HG02763 (cell line): ENCODE measurements at regions not wholly inside any gene's neighbourhood (a gene's known extent, or its start where the extent isn't known, plus 50 kb on each side); places are given as distances from the start of the nearest gene placed in this dataset.

Source experiments
- ATAC-seq: cut with Tn5 transposase; IDR thresholded peaks from one replicate; pipeline ENCODE4 v1.9.1; 2021; ENCODE audit warnings: mild to moderate bottlenecking, moderate library complexity; ENCODE audit not compliant: unreplicated experiment

DNA sequence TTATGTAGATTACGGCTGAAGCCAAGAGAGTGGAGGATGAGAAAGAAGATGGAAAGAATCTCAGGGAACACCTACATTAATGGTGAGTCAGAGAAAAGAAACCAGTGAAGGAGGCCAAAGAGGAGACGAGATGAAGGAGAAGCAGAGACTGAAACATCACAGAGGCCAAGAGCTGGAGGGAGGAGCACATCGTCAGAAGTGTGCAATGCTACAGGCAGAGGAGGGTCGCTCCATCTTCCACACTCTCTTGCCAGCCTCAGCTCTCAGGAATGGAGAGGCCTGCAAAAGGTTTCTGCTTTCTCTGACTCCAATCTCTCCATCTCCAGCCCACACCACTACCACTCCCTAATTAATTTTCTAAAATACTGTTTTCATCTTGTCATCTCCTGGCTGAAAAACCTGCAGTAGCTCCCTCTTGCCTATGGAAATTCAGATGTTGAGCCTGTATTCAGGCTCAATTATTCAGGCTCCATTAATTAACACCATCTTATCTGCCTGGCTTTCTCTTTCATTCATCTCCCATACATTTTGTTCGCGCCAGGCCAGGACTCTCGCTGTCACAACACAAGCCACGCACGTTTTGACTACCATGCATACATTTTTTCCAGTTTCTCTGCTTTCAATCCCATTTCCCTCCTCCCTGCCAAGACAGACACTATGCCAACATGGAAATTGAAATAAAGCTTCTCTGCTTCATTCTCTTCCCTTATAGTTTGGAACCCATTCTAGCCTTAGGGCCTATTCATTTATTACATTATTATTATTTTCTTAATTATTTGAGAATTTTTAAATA is 165.8 kb downstream of the INHBA start:
- ATAC-seq, result no peak

- no peak for ATAC-seq
Measured at GRCh38 chr7:41536122-41536872, 166.6 kb downstream of the INHBA start.

- no peak for ATAC-seq
Measured at GRCh38 chr7:41529831-41530230, 173.1 kb downstream of the INHBA start.

DNA sequence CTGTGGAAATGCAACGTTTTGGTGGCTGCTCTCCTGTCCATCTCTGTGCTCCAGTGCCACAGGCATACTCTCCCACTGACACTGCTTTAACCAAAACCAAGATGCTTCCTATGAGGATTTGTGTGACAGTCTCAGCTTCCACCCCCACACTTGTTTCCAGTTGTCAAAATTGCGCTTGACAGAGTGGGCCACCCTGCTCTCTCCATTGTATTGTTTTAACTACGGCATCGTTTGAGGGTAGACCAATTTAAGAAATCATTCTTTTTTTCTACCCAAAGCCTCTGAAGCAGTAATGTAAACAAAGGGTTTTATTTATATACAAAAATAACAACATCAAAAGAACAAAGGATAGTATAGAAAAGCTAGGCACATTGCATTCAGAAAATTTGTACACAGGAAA is 178.0 kb downstream of the INHBA start:
- ATAC-seq, result no peak

- ATAC-seq, result no peak
Measured at GRCh38 chr7:41520445-41520844, 182.4 kb downstream of the INHBA start.

DNA sequence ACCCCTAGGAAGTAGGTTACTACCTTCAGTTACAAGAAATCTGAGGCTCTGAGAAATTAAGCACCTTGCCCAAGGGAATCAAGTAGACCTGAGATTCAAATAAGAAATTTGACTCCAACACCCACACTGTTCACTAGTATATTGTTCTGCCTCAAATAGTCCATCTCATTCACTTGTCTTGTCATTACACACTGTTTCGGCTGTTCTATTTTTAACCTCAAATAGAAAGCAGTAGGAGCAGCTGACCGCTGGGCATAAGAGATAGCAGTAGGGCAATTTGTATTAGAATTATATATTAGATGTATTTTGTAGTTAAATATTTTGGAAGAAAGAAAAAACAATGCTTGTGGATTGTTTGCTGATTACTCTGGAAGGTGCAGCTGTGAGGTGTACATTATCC is 185.1 kb downstream of the INHBA start:
- ATAC-seq, result no peak

DNA sequence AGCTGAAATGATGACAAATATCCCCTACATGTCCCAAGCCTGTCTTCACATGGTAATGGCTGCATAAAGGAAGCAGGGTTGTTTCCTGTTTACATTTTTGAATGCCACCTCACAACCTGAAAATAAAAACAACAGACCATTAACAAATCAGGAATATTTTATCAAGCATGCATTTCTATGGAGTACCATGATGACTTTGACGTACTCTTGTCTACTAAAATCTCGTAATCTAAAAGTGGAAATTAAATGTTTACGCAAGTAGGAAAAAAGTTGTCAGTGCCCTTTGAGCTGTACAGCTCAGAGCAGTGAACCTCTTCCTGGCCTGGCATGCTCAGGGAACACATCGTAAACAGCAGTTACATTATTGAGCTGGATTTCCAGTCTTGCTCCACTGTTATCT is 194.1 kb downstream of the INHBA start:
- no peak for ATAC-seq

DNA sequence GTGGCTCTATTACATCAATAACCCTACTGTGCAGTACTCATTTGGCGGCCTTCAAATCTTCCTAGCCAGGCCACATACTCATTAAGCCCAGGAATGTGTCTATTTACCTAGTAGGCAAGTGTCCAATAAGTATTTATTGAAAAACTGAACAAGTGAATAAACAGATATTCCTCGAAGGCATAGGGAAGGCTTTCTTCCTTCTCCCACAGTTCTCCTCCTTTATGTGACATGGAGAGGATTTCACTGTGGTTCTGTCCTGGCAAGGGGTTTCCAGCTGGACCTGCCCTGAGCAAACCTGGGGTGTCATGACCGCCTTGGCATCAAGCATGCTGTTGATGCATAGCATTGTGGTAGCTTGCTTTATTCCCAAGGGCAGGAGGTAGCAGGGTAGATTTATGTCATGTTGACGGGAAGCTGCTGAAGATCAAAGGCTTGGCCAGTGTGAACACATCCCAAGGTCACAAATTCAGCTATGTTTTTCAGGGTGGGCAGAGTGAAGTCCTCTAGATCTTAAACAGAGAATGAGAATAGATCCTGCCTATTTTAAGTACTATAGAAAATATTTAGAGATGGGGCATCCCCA is 195.1 kb downstream of the INHBA start:
- no peak for ATAC-seq

- ATAC-seq, result no peak
Measured at GRCh38 chr7:41504214-41504980, 198.5 kb downstream of the INHBA start.

DNA sequence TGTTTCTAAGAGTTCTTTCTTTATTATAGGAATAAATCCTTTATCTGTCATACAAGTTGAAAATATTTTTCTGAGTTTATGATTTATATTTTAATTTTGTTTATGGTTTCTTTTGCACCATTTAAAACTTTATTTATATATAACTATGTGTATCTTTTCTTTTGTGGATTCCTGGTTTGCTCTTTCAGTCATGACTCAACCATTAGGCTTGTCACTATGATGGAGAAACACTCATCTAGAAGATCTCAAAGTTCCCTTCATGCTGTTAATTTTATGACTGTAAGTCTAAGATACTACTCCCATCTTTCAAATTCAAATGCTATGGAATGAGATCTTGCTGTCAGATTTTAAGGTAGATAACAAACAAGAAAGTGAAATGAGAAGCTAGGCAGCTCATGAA is 199.5 kb downstream of the INHBA start:
- no peak for ATAC-seq

DNA sequence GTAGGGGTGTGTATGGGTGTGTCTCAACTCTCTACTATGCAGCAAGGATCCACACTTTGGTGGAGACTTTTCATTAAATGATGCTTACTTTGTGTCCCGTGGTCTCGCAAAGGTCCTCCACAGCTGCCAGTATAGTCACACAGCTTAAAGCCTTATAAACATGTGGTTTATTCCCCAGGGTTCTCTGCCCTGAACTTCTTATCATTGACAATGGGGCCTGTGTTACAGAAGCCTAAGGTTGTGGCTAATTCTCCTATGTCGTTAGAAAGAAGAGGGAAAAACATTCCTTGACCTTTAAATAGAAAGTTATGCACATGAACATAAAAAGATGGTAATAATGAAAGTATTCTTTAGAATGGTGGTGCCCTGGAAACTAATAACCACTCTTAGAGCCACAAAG is 201.4 kb downstream of the INHBA start:
- no peak for ATAC-seq

DNA sequence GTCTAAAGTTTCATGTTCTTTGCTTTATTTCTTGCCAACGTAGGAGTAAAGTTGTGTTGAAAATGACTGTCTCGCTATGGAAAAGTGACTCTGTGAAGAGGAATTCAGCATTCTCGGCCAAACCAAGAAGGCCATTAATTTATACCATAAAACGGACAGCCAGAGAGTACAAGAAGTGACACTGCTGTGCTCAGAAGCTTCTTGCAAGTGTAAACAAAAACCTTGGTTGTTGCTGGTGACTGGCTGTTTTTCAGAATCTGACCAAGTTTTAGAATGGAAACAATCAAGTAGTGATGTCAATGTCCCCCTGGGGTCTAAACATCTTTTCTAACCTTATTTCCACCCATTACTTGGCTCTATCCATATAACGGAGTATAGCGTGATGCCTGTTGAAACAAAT is 201.9 kb downstream of the INHBA start:
- no peak for ATAC-seq

- no peak for ATAC-seq
Measured at GRCh38 chr7:41492603-41493002, 210.3 kb downstream of the INHBA start.

GRCh38 chr7:41491883-41492471 is 210.9 kb downstream of the INHBA start:
- no peak for ATAC-seq

GRCh38 chr7:41491308-41491707 is 211.6 kb downstream of the INHBA start:
- no peak for ATAC-seq

- no peak for ATAC-seq
Measured at GRCh38 chr7:41489885-41490284, 213.0 kb downstream of the INHBA start.

GRCh38 chr7:41487229-41487940 is 215.5 kb downstream of the INHBA start:
- ATAC-seq, result no peak

GRCh38 chr7:41481353-41481752 is 221.5 kb downstream of the INHBA start:
- ATAC-seq, result no peak

DNA sequence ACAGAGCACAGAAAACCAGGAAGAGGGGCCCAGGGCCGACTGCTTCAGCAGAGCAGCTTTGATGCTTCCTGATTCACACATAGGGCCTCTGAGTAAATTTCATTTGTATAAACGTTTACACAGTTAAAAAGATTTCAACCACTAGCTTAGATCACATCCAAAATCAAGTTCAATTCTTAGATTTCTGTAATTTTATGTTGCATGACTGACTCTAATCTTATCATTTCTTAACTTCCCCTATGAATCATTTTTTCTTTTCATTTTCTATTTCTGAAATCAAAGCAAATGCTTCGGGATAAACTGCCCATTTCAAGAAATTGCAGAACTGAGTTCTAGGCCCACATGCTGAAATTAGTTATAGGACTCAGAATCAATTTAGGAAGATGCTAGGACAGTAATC is 224.7 kb downstream of the INHBA start:
- ATAC-seq, result no peak

GRCh38 chr7:41476460-41476803 is 226.5 kb downstream of the INHBA start:
- ATAC-seq, result no peak
